ENCODE measurements at regions not wholly inside any gene's neighbourhood (a gene's known extent, or its start where the extent isn't known, plus 50 kb on each side); places are given as distances from the start of the nearest gene placed in this dataset.
A peak's percentile ranks its signal among the peaks of the same experiment; 100 is the strongest.

GRCh38 chr10:23493711-23494110 is 54.8 kb downstream of the OTUD1 start:
- Histone ChIP-seq H3K4me1 (no peaks in the 10 kb centered on the region), H3K27ac (no peak overlapping the region), H3K27me3 (no peaks in the 10 kb centered on the region), H3K36me3 (no peaks in the 10 kb centered on the region), H3K4me3 (no peak overlapping the region), H3K9me3 (no peaks in the 10 kb centered on the region)
- DNase-seq (no peak), ATAC-seq (no peak)
- 60% methylated on average over 1 of the region's 2 CpGs for WGBS (ENCODE audit: insufficient coverage, low coverage, low lambda C conversion rate, missing lambda C conversion rate)
- intact Hi-C loops (cut with DNase I), result no loop called here
- TF ChIP-seq CTCF (IDR thresholded peaks at IDR 0.05), result no peak

GRCh38 chr10:23496727-23497126 is 57.9 kb downstream of the OTUD1 start:
- no peak overlapping the region for H3K27ac ChIP-seq
- no peaks in the 10 kb centered on the region for H3K9me3 ChIP-seq
- no peaks in the 10 kb centered on the region for H3K36me3 ChIP-seq
- no peak for ATAC-seq
- no peaks in the 10 kb centered on the region for H3K4me1 ChIP-seq
- no peak overlapping the region for H3K4me3 ChIP-seq
- no peaks in the 10 kb centered on the region for H3K27me3 ChIP-seq
- WGBS (ENCODE audit: insufficient coverage, low coverage, low lambda C conversion rate, missing lambda C conversion rate), result 46% methylated on average over 5 of the region's 5 CpGs
- DNase-seq, result no peak
- TF ChIP-seq CTCF (IDR thresholded peaks at IDR 0.05), result no peak
- no peak for TF ChIP-seq POLR2A (IDR thresholded peaks at IDR 0.05)
- intact Hi-C loops (cut with DNase I), result no loop called here

- Histone ChIP-seq H3K9me3 (no peaks in the 10 kb centered on the region), H3K27ac (no peak overlapping the region), H3K36me3 (no peaks in the 10 kb centered on the region), H3K4me1 (peaks cover 0 to 3% (median 0%) of the 10 kb centered on the region in 4 donors), H3K4me3 (no peak overlapping the region), H3K27me3 (no peaks in the 10 kb centered on the region)
- TF ChIP-seq POLR2A (IDR thresholded peaks at IDR 0.05), result no peak
- no peak for TF ChIP-seq CTCF (IDR thresholded peaks at IDR 0.05)
- ATAC-seq (no peak), DNase-seq (no peak)
- 68% methylated on average over 10 of the region's 10 CpGs for WGBS (ENCODE audit: insufficient coverage, low coverage, low lambda C conversion rate, missing lambda C conversion rate)
- intact Hi-C loops (cut with DNase I), result no loop called here
Measured at GRCh38 chr10:23499372-23500132, 60.7 kb downstream of the OTUD1 start.

- no peaks in the 10 kb centered on the region for H3K36me3 ChIP-seq
- no peak overlapping the region for H3K4me3 ChIP-seq
- no peaks in the 10 kb centered on the region for H3K27me3 ChIP-seq
- intact Hi-C loops (cut with DNase I), result no loop called here
- DNase-seq (no peak), ATAC-seq (peak; percentile 88 to 97 (median 92))
- H3K9me3 ChIP-seq, result no peaks in the 10 kb centered on the region
- peaks cover 0 to 14% (median 2%) of the 10 kb centered on the region in 4 donors for H3K4me1 ChIP-seq
- WGBS (ENCODE audit: insufficient coverage, low coverage, low lambda C conversion rate, missing lambda C conversion rate), result 21% methylated on average over 4 of the region's 4 CpGs
- TF ChIP-seq POLR2A (IDR thresholded peaks at IDR 0.05), result peak; percentile 41
- TF ChIP-seq CTCF (IDR thresholded peaks at IDR 0.05), result no peak
- peak overlapping the region; percentile 22 to 86 (median 62) for H3K27ac ChIP-seq
Measured at GRCh38 chr10:23505797-23506465, 67.1 kb downstream of the OTUD1 start.
